ENCODE measurements at regions not wholly inside any gene's neighbourhood (a gene's known extent, or its start where the extent isn't known, plus 50 kb on each side); places are given as distances from the start of the nearest gene placed in this dataset.

DNA sequence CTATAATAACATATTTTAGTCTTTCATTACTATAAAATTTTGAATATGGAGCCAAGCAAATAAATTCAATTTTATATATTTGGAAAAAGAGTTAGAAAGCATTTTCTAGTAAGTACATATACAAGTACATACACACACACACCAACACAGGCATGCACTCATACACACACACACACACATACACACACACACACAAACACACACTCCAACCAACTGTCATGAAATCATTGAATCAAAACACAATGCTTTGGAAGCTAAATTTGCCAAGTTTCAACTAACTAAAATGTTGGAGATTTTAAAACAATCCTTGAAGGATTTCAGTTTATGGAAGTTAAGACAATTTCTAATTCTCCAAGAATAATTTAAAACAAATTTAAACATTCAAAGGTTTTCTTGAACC is 283.2 kb downstream of the TAF11L14 start:
- Histone ChIP-seq H2BK120ac (ENCODE audit: low read depth, low read length) (no peak overlapping the region), H2BK15ac (ENCODE audit: low read depth, low read length) (no peak overlapping the region), H3K9ac (ENCODE audit: low read depth, low read length) (no peak overlapping the region), H3K4me3 (ENCODE audit: insufficient read depth, low read depth, low read length) (no peak overlapping the region), H4K20me1 (ENCODE audit: insufficient read depth, low read length) (no peaks in the 10 kb centered on the region), H3K4me2 (ENCODE audit: low read depth, low read length) (no peak overlapping the region), H2BK20ac (ENCODE audit: low read depth, low read length) (no peak overlapping the region), H3K14ac (replicated peaks; ENCODE audit: low read depth, low read length) (no peak overlapping the region), H2AK5ac (ENCODE audit: low read depth, low read length) (no peak overlapping the region), H3K9me1 (ENCODE audit: insufficient read depth, low read length) (no peaks in the 10 kb centered on the region), H2AK9ac (replicated peaks; ENCODE audit: low read depth, low read length, poor library complexity) (no peak overlapping the region), H4K5ac (ENCODE audit: low read depth, low read length) (no peak overlapping the region), H3K27me3 (ENCODE audit: control insufficient read depth, insufficient read depth, low read length) (no peaks in the 10 kb centered on the region), H3K56ac (ENCODE audit: extremely low read depth, insufficient read depth, low read length) (no peak overlapping the region), H3K4ac (ENCODE audit: low read depth, low read length) (no peak overlapping the region), H4K91ac (ENCODE audit: insufficient read depth, low read depth, low read length) (no peak overlapping the region), H3K18ac (ENCODE audit: low read depth, low read length) (no peak overlapping the region), H2BK5ac (ENCODE audit: low read depth, low read length, poor library complexity, severe bottlenecking) (no peak overlapping the region), H2AFZ (replicated peaks; ENCODE audit: low read length, poor library complexity) (no peak overlapping the region), H3K36me3 (ENCODE audit: control insufficient read depth, insufficient read depth, low read length) (no peaks in the 10 kb centered on the region), H4K8ac (ENCODE audit: low read depth in 2 of 2, low read length in 2 of 2) (no peak overlapping the region), H3K79me1 (ENCODE audit: low read depth in 1 of 2, low read length in 2 of 2) (no peaks in the 10 kb centered on the region), H3K23ac (ENCODE audit: low read depth, low read length) (no peak overlapping the region), H3K4me1 (ENCODE audit: control insufficient read depth, insufficient read depth, low read length) (no peaks in the 10 kb centered on the region), H3K9me3 (ENCODE audit: control insufficient read depth, insufficient read depth, low read length) (no peaks in the 10 kb centered on the region), H3K27ac (ENCODE audit: insufficient read depth, low read length) (no peak overlapping the region)
- CTCF ChIA-PET: no interaction called here
- dilution Hi-C loops (cut with HindIII; ENCODE audit: low sequenced_read_pairs, unreplicated experiment) (no loop called here), in situ Hi-C loops (cut with MboI; ENCODE audit: low sequenced_read_pairs) (no loop called here), intact Hi-C loops (cut with micrococcal nuclease) (no loop called here)
- TF ChIP-seq NFE2L2 (IDR thresholded peaks at IDR 0.05; ENCODE audit: low read depth, low read length): no peak
- TF ChIP-seq FOS (IDR thresholded peaks at IDR 0.05; ENCODE audit: low read depth, low read length): no peak
- no peak for TF ChIP-seq CTCF (conservative IDR thresholded peaks at IDR 0.05; ENCODE audit: low read depth, low read length)
- no peak for TF ChIP-seq BHLHE40 (IDR thresholded peaks at IDR 0.05; ENCODE audit: low read depth, low read length)
- TF ChIP-seq RCOR1 (IDR thresholded peaks at IDR 0.05; ENCODE audit: insufficient replicate concordance, low read length): no peak
- no peak for TF ChIP-seq MAZ (IDR thresholded peaks at IDR 0.05; ENCODE audit: borderline replicate concordance, low read depth, low read length)
- TF ChIP-seq POLR2A (IDR thresholded peaks at IDR 0.05; ENCODE audit: low read depth, low read length): no peak
- no peak for TF ChIP-seq RFX5 (IDR thresholded peaks at IDR 0.05; ENCODE audit: low read depth, low read length)
- TF ChIP-seq MAFK (IDR thresholded peaks at IDR 0.05; ENCODE audit: low read depth, low read length): no peak
- TF ChIP-seq CHD1 (IDR thresholded peaks at IDR 0.05; ENCODE audit: low read depth, low read length): no peak
- TF ChIP-seq CEBPB (IDR thresholded peaks at IDR 0.05; ENCODE audit: low read depth, low read length): no peak
- no peak for TF ChIP-seq USF2 (IDR thresholded peaks at IDR 0.05; ENCODE audit: low read depth, low read length)
- TF ChIP-seq SMC3 (IDR thresholded peaks at IDR 0.05; ENCODE audit: low read depth, low read length): no peak
- TF ChIP-seq RAD21 (IDR thresholded peaks at IDR 0.05; ENCODE audit: low read length): no peak
- TF ChIP-seq MXI1 (IDR thresholded peaks at IDR 0.05; ENCODE audit: borderline replicate concordance, low read depth, low read length): no peak
- TF ChIP-seq ELK1 (IDR thresholded peaks at IDR 0.05; ENCODE audit: borderline replicate concordance, low read depth, low read length): no peak
- POLR2A ChIA-PET (ENCODE audit: unreplicated experiment): no interaction called here
- no peak for ATAC-seq (ENCODE audit: low read depth)
- no TSS peak for BruUV-seq (replicated peaks)
- DNase-seq: no peak

Data from IMR-90 (cell line).